ENCODE measurements at regions not wholly inside any gene's neighbourhood (a gene's known extent, or its start where the extent isn't known, plus 50 kb on each side); places are given as distances from the start of the nearest gene placed in this dataset.

GRCh38 chr17:70271672-70272071, 102.3 kb downstream of the KCNJ2 start:
- ChIA-PET CTCF (no interaction called here), POLR2A (ENCODE audit: unreplicated experiment) (no interaction called here)
- H3K79me1 ChIP-seq (ENCODE audit: low read depth in 1 of 2, low read length in 2 of 2), result no peaks in the 10 kb centered on the region
- no peak overlapping the region for H3K18ac ChIP-seq (ENCODE audit: low read depth, low read length)
- H3K27ac ChIP-seq (ENCODE audit: insufficient read depth, low read length), result no peak overlapping the region
- dilution Hi-C loops (cut with HindIII; ENCODE audit: low sequenced_read_pairs, unreplicated experiment) (no loop called here), in situ Hi-C loops (cut with MboI; ENCODE audit: low sequenced_read_pairs) (no loop called here), intact Hi-C loops (cut with micrococcal nuclease) (no loop called here)
- H4K20me1 ChIP-seq (ENCODE audit: insufficient read depth, low read length), result no peaks in the 10 kb centered on the region
- no peak overlapping the region for H2AFZ ChIP-seq (replicated peaks; ENCODE audit: low read length, poor library complexity)
- no peak overlapping the region for H3K4ac ChIP-seq (ENCODE audit: low read depth, low read length)
- TF ChIP-seq NFE2L2 (IDR thresholded peaks at IDR 0.05; ENCODE audit: low read depth, low read length) (no peak), BHLHE40 (IDR thresholded peaks at IDR 0.05; ENCODE audit: low read depth, low read length) (no peak), RFX5 (IDR thresholded peaks at IDR 0.05; ENCODE audit: low read depth, low read length) (no peak), MAFK (IDR thresholded peaks at IDR 0.05; ENCODE audit: low read depth, low read length) (no peak), MXI1 (IDR thresholded peaks at IDR 0.05; ENCODE audit: borderline replicate concordance, low read depth, low read length) (no peak), SMC3 (IDR thresholded peaks at IDR 0.05; ENCODE audit: low read depth, low read length) (no peak), ELK1 (IDR thresholded peaks at IDR 0.05; ENCODE audit: borderline replicate concordance, low read depth, low read length) (no peak), FOS (IDR thresholded peaks at IDR 0.05; ENCODE audit: low read depth, low read length) (no peak)
- H3K4me2 ChIP-seq (ENCODE audit: low read depth, low read length), result no peak overlapping the region
- no peak overlapping the region for H3K56ac ChIP-seq (ENCODE audit: extremely low read depth, insufficient read depth, low read length)
- H3K23ac ChIP-seq (ENCODE audit: low read depth, low read length), result no peak overlapping the region
- H3K4me1 ChIP-seq (ENCODE audit: control insufficient read depth, insufficient read depth, low read length), result no peaks in the 10 kb centered on the region
- BruUV-seq (replicated peaks), result no TSS peak
- ATAC-seq (ENCODE audit: low read depth) (no peak), DNase-seq (no peak)
- H2AK9ac ChIP-seq (replicated peaks; ENCODE audit: low read depth, low read length, poor library complexity), result no peak overlapping the region
- no peak overlapping the region for H2BK120ac ChIP-seq (ENCODE audit: low read depth, low read length)
- no peak overlapping the region for H3K14ac ChIP-seq (replicated peaks; ENCODE audit: low read depth, low read length)
- H3K9ac ChIP-seq (ENCODE audit: low read depth, low read length), result no peak overlapping the region
- no peak overlapping the region for H2BK15ac ChIP-seq (ENCODE audit: low read depth, low read length)
- H2AK5ac ChIP-seq (ENCODE audit: low read depth, low read length), result no peak overlapping the region
- H3K9me3 ChIP-seq (ENCODE audit: control insufficient read depth, insufficient read depth, low read length), result no peaks in the 10 kb centered on the region
- H2BK5ac ChIP-seq (ENCODE audit: low read depth, low read length, poor library complexity, severe bottlenecking), result no peak overlapping the region
- H4K8ac ChIP-seq (ENCODE audit: low read depth in 2 of 2, low read length in 2 of 2), result no peak overlapping the region
- no peaks in the 10 kb centered on the region for H3K27me3 ChIP-seq (ENCODE audit: control insufficient read depth, insufficient read depth, low read length)
- WGBS, 2 experiments (ENCODE audit: extremely low coverage in 2 of 2, insufficient read length in 1 of 2), result no CpG with 5 or more reads among the region's 3 CpGs
- no peak overlapping the region for H3K4me3 ChIP-seq (ENCODE audit: insufficient read depth, low read depth, low read length)
- no peak overlapping the region for H2BK20ac ChIP-seq (ENCODE audit: low read depth, low read length)
- no peak overlapping the region for H4K91ac ChIP-seq (ENCODE audit: insufficient read depth, low read depth, low read length)
- H3K36me3 ChIP-seq (ENCODE audit: control insufficient read depth, insufficient read depth, low read length), result no peaks in the 10 kb centered on the region
- no peaks in the 10 kb centered on the region for H3K9me1 ChIP-seq (ENCODE audit: insufficient read depth, low read length)
- no peak overlapping the region for H4K5ac ChIP-seq (ENCODE audit: low read depth, low read length)

Data from IMR-90 (cell line).